Lower lobe of right lung (tissue), 2 donors: ENCODE measurements at regions not wholly inside any gene's neighbourhood (a gene's known extent, or its start where the extent isn't known, plus 50 kb on each side); places are given as distances from the start of the nearest gene placed in this dataset.
"Not testable (repeated sequence)": the region's sequence is repeated elsewhere in the genome, so short reads cannot be mapped to it uniquely, and the experiment has no call there.

Experiments used
- ATAC-seq, 2 donors: fragments of 200-7000 bp; cut with Tn5 transposase; one replicate each; pipeline ENCODE4 v1.9.1; 2020 to 2022; ENCODE audit warnings: mild to moderate bottlenecking in 2 of 2, moderate library complexity in 2 of 2
- DNase-seq: peaks from one replicate; pipeline ENCODE4 v3.0.0-alpha.2; 2020
- H3K27ac ChIP-seq: fragments of 200-600 bp; one replicate; pipeline ENCODE4 v1.8.0; 2022
- H3K27me3 ChIP-seq: fragments of 200-600 bp; one replicate; pipeline ENCODE4 v1.8.0; 2022; ENCODE audit warnings: low read depth
- H3K36me3 ChIP-seq: fragments of 200-600 bp; one replicate; pipeline ENCODE4 v1.8.0; 2022; ENCODE audit warnings: mild to moderate bottlenecking
- H3K4me1 ChIP-seq: fragments of 200-600 bp; one replicate; pipeline ENCODE4 v1.8.0; 2022
- H3K4me3 ChIP-seq: fragments of 200-600 bp; one replicate; pipeline ENCODE4 v1.8.0; 2022; ENCODE audit warnings: mild to moderate bottlenecking
- H3K9me3 ChIP-seq: fragments of 200-600 bp; one replicate; pipeline ENCODE4 v1.8.0; 2022
- intact Hi-C: fragments of 100-400 bp; cut with DNase I; formaldehyde crosslinking; loops from one replicate; pipeline ENCODE4 v1.11.0; 2022
- TF ChIP-seq, protein P1 (sequence below): fragments of 200-600 bp; IDR thresholded peaks from one replicate; pipeline ENCODE4 v1.8.0; 2022; ENCODE audit warnings: antibody characterized with exemption, mild to moderate bottlenecking
- donor health status: DM: no; HTN: yes; CAD: no; lungs with severe emphysema.

DNA sequence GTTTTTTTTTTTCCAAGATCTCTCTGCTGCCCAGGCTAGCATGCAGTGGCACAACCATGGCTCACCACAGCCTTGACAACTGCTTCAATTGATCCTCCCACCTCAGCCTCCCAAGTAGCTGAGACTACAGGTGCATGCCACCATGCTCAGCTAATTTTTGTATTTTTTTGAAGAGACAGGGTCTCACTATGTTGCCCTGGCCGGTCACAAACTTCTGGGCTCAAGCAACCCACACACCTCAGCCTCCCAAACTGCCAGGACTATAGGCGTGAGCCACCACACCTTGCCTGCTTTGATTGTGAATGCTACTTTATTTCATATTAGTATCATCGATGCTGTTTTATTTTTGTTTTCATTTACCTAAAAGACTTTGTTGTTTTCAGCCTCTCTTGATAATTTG lies 81.5 kb upstream of the GNAZ start:
- no peak overlapping the region for H3K27ac ChIP-seq
- H3K27me3 ChIP-seq = peaks cover 9% of the 10 kb centered on the region
- intact Hi-C loops = no loop called here
- no peaks in the 10 kb centered on the region for H3K36me3 ChIP-seq
- H3K4me1 ChIP-seq = no peaks in the 10 kb centered on the region
- TF ChIP-seq, protein P1, sequence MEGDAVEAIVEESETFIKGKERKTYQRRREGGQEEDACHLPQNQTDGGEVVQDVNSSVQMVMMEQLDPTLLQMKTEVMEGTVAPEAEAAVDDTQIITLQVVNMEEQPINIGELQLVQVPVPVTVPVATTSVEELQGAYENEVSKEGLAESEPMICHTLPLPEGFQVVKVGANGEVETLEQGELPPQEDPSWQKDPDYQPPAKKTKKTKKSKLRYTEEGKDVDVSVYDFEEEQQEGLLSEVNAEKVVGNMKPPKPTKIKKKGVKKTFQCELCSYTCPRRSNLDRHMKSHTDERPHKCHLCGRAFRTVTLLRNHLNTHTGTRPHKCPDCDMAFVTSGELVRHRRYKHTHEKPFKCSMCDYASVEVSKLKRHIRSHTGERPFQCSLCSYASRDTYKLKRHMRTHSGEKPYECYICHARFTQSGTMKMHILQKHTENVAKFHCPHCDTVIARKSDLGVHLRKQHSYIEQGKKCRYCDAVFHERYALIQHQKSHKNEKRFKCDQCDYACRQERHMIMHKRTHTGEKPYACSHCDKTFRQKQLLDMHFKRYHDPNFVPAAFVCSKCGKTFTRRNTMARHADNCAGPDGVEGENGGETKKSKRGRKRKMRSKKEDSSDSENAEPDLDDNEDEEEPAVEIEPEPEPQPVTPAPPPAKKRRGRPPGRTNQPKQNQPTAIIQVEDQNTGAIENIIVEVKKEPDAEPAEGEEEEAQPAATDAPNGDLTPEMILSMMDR = no peak
- no peaks in the 10 kb centered on the region for H3K9me3 ChIP-seq
- DNase-seq (no peak), ATAC-seq (no peak)
- H3K4me3 ChIP-seq = no peak overlapping the region

DNA sequence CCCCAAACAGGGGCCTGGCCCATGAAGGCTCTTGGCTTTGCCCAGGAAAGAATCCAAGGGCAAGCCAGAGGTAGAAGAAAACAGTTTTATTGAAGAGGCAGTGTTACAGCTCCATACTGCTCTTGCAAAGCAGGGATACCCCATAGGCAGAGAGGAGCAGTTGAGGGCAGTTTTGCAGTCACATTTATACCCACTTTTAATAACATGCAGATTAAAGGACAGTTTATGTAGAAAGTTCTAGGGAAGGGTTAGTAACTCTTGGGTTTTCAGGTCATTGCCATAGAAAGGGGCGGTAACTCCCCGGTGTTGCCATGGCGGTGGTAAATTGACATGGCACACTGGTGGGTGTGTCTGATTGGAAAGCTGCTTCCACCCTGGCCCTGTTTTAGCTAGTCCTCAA lies 80.5 kb upstream of the GNAZ start:
- ATAC-seq (no peak), DNase-seq (no peak)
- Histone ChIP-seq H3K27me3 (peaks cover 9% of the 10 kb centered on the region), H3K9me3 (no peaks in the 10 kb centered on the region), H3K27ac (no peak overlapping the region), H3K36me3 (no peaks in the 10 kb centered on the region), H3K4me1 (no peaks in the 10 kb centered on the region), H3K4me3 (no peak overlapping the region)
- TF ChIP-seq, protein P1 = no peak
- intact Hi-C loops = no loop called here

DNA sequence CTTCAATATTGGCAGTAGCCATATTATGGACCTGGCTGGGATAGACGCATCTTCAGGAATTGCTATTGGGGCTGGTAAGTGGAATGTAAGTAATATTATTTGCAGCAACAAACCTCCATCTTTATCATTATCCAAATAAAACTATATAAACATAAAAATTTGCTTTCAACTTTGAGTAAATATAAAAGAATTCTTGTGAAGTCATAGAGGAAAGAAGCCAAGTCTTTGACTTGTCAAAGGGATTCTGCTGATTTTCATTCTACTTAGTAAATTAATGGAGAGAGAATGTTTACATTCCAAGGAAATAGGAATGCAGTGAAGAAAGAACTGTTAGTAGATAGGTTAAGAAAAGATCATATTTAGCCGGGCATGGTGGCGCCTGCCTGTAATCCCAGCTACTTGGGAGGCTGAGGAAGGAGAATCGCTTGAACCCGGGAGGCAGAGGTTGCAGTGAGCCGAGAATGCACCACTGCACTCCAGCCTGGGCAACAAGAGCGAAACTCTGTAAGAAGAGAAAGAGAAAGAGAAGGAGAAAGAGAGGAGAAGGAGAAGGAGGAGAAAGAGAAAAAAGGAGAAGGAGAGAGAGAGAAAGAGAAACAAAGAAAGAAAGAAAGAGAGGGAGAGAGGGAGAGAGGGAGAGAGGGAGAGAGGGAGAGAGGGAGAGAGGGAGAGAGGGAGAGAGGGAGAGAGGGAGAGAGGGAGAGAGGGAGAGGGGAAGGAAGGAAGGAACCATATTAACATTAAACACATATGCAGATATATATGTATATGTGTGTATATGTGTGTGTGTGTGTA lies 79.4 kb upstream of the GNAZ start:
- H3K27ac ChIP-seq, H3K9me3 ChIP-seq, ATAC-seq, intact Hi-C loops, H3K36me3 ChIP-seq, H3K4me3 ChIP-seq, DNase-seq, H3K4me1 ChIP-seq, H3K27me3 ChIP-seq: not testable (repeated sequence)

DNA sequence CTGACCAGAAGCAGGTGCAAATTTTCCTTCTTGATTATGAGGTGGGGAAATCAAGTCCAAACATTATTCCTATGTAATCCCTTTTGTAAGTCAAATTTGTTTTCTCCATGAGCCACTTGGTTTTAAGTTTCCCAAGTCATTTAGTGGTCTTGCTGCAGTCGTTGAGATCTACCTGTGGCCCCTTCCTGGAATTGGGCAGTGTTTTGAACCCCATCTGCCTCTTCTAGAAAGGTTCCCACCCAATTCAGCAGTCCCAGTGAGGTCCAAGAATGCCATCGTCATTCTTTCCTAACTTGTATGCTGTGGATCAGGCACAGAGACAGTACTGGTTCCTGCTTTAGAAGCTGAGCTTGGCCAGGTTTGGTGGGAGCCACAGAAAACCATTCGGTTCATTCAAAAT lies 77.8 kb upstream of the GNAZ start:
- H3K4me1 ChIP-seq = no peaks in the 10 kb centered on the region
- TF ChIP-seq, protein P1 = no peak
- peaks cover 9% of the 10 kb centered on the region for H3K27me3 ChIP-seq
- DNase-seq (no peak), ATAC-seq (no peak)
- peaks cover 11% of the 10 kb centered on the region for H3K9me3 ChIP-seq
- no peak overlapping the region for H3K4me3 ChIP-seq
- no peaks in the 10 kb centered on the region for H3K36me3 ChIP-seq
- intact Hi-C loops = no loop called here
- no peak overlapping the region for H3K27ac ChIP-seq

DNA sequence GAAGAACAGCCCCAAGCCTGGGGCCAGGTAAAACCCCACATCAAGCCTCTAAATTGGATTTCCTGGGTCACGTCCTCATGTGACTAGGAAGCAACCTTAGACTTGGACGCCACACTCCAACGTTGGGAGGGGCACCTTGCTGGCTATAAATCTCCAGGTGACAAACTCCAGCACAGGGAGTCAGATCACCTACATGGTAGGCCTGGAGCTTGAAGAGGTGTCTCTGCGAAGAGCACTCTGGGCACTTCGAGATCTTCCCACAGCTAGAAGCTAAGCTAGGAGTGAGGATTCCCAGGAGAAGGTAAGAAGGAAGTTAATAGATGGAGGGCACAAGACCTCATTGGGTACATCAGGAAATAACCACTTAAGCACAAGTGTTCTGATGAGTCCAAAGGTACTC lies 77.1 kb upstream of the GNAZ start:
- ATAC-seq = no peak
- H3K4me1 ChIP-seq = no peaks in the 10 kb centered on the region
- H3K36me3 ChIP-seq = no peaks in the 10 kb centered on the region
- intact Hi-C loops = no loop called here
- DNase-seq = no peak
- H3K9me3 ChIP-seq = peaks cover 18% of the 10 kb centered on the region
- H3K27ac ChIP-seq = no peak overlapping the region
- peaks cover 9% of the 10 kb centered on the region for H3K27me3 ChIP-seq
- TF ChIP-seq, protein P1 = no peak
- H3K4me3 ChIP-seq = no peak overlapping the region

DNA sequence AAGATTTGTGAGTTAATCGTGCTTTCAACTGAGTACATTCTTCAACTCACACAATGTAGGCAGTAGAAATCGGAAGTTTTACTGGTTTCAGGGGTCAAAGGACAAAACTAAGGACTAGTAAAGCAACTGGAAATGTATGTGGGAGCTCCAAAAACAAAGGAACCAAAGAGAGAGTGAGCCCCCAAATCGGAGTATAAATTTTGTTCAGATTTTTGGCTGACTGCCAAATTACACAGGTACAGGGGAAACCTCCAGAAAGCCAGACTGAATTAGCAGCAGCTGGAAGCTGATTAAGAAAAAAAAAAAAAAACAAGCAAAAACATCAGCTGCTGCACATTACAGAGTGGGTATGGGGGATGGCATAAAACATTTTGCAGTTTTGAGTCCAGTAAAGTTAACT lies 75.2 kb upstream of the GNAZ start:
- Histone ChIP-seq H3K36me3 (no peaks in the 10 kb centered on the region), H3K27me3 (peaks cover 5% of the 10 kb centered on the region), H3K27ac (no peak overlapping the region), H3K4me3 (no peak overlapping the region), H3K9me3 (peaks cover 18% of the 10 kb centered on the region), H3K4me1 (no peaks in the 10 kb centered on the region)
- intact Hi-C loops = no loop called here
- DNase-seq = no peak
- TF ChIP-seq, protein P1 = no peak
- no peak for ATAC-seq
